Neural progenitor cell (in vitro differentiated cells): ENCODE measurements at regions not wholly inside any gene's neighbourhood (a gene's known extent, or its start where the extent isn't known, plus 50 kb on each side); places are given as distances from the start of the nearest gene placed in this dataset.

Experiments used
- DNase-seq: peaks from one replicate; pipeline ENCODE4 v3.0.0-alpha.2; 2016; ENCODE audit warnings: low spot score
- H2AFZ ChIP-seq: fragments of 200-600 bp; sonication (generic); replicated peaks from 2 replicates; pipeline ENCODE4 v1.6.1; 2016; ENCODE audit warnings: antibody characterized with exemption
- H3F3A ChIP-seq: fragments of 200-600 bp; sonication (generic); 2 replicates; pipeline ENCODE4 v1.6.1; 2016; ENCODE audit warnings: antibody characterized with exemption, low read depth
- H3K27ac ChIP-seq: fragments of 200-600 bp; sonication (generic); 2 replicates; pipeline ENCODE4 v1.5.1; 2016; ENCODE audit warnings: mild to moderate bottlenecking
- H3K27me3 ChIP-seq: fragments of 200-600 bp; sonication (generic); 2 replicates; pipeline ENCODE4 v1.6.1; 2016; ENCODE audit warnings: mild to moderate bottlenecking, moderate library complexity
- H3K36me3 ChIP-seq: fragments of 200-600 bp; sonication (generic); 2 replicates; pipeline ENCODE4 v1.5.1; 2016
- H3K4me1 ChIP-seq: fragments of 200-600 bp; sonication (generic); 2 replicates; pipeline ENCODE4 v1.6.1; 2016; ENCODE audit warnings: mixed run types
- H3K4me2 ChIP-seq: fragments of 200-600 bp; sonication (generic); 2 replicates; pipeline ENCODE4 v1.6.1; 2016
- H3K4me3 ChIP-seq: fragments of 200-600 bp; sonication (generic); 2 replicates; pipeline ENCODE4 v1.5.1; 2016
- H3K79me2 ChIP-seq: fragments of 200-600 bp; sonication (generic); 2 replicates; pipeline ENCODE4 v1.6.1; 2016; ENCODE audit warnings: low read depth
- H3K9ac ChIP-seq: fragments of 200-600 bp; sonication (generic); 2 replicates; pipeline ENCODE4 v1.6.1; 2016
- H3K9me3 ChIP-seq: fragments of 200-600 bp; sonication (generic); 2 replicates; pipeline ENCODE4 v1.5.1; 2016; ENCODE audit warnings: low read depth
- H4K20me1 ChIP-seq: fragments of 200-600 bp; sonication (generic); 2 replicates; pipeline ENCODE4 v1.6.1; 2016; ENCODE audit warnings: low read depth
- H3K27ac Mint-ChIP-seq: 3 replicates; pipeline ENCODE4 v1.8.0; 2021; ENCODE audit warnings: mixed read lengths
- H3K27me3 Mint-ChIP-seq: 2 replicates; pipeline ENCODE4 v1.8.0; 2022; ENCODE audit warnings: low read depth, mild to moderate bottlenecking, inconsistent platforms, moderate library complexity, mixed read lengths; ENCODE audit not compliant: insufficient read depth
- H3K36me3 Mint-ChIP-seq: 3 replicates; pipeline ENCODE4 v1.8.0; 2021; ENCODE audit warnings: mixed read lengths
- H3K4me1 Mint-ChIP-seq: 3 replicates; pipeline ENCODE4 v1.8.0; 2021; ENCODE audit warnings: mixed read lengths
- H3K4me3 Mint-ChIP-seq: 3 replicates; pipeline ENCODE4 v1.8.0; 2021; ENCODE audit warnings: mild to moderate bottlenecking, moderate library complexity, mixed read lengths
- H3K9me3 Mint-ChIP-seq: 3 replicates; pipeline ENCODE4 v1.8.0; 2020; ENCODE audit warnings: mixed read lengths
- EZH2 ChIP-seq: fragments of 200-600 bp; sonication (generic); IDR thresholded peaks from 2 replicates; pipeline ENCODE4 v1.6.1; 2017; ENCODE audit warnings: antibody characterized with exemption, mild to moderate bottlenecking, moderate library complexity
- EZH2phosphoT487 ChIP-seq: fragments of 200-600 bp; sonication (generic); IDR thresholded peaks from 2 replicates; pipeline ENCODE4 v1.6.1; 2017; ENCODE audit warnings: antibody characterized with exemption
- TF ChIP-seq, protein P1 (sequence below): fragments of 200-600 bp; sonication (generic); IDR thresholded peaks from 2 replicates; pipeline ENCODE4 v1.5.1; 2017; ENCODE audit warnings: antibody characterized with exemption, mild to moderate bottlenecking

DNA sequence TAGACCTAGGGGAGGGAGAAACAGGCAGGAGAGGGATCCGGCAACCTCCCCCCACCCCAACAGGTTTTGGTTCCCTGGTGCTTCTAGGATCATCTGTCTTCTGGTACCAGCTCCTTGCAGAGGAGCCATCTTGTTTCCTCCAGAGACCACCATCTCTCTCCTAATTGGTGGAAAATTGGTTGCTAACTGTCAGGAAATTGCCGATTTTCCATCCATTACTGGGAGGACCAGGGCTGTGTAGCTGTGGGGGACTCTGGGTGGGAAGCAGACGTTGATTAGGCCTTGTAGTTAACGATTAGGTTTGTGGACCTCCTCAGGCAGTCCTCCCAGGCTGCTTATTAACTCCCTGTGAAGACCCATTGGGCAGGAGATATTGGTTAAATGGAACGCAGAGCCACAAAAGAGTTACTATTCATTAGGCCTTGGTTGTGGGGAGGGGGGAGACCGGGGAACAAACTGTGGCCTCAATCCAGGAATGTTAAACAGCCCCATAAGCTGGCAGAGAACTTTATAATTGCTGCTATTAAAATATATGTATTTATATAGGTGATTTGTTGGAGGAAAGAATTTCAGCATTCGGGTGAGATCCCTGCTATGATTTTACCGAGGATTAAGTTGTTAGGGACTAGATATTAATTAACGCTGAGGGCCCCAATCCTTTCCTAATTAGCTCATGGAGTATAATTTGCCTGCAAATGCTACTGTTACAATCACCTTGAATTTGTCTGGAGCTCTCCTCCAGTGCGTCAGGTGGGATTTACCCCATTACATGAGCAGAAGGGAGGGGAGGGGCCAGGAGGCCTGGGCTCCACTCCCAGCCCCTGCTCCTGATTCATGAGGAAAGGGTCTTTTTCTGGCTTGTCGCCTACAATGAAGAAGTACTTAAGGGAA is 61.2 kb upstream of the TRABD2B start:
- no peak overlapping the region for H3K4me2 ChIP-seq
- H3K9ac ChIP-seq, result no peak overlapping the region
- H3K36me3 Mint-ChIP-seq, result no peaks in the 10 kb centered on the region
- no peak overlapping the region for H3K4me3 Mint-ChIP-seq
- peaks cover 2% of the 10 kb centered on the region for H3K27me3 Mint-ChIP-seq
- H3K9me3 ChIP-seq, result no peaks in the 10 kb centered on the region
- H3K4me1 Mint-ChIP-seq, result peaks cover 5% of the 10 kb centered on the region
- no peaks in the 10 kb centered on the region for H3K79me2 ChIP-seq
- TF ChIP-seq EZH2 (no peak), EZH2phosphoT487 (no peak)
- TF ChIP-seq, protein P1, sequence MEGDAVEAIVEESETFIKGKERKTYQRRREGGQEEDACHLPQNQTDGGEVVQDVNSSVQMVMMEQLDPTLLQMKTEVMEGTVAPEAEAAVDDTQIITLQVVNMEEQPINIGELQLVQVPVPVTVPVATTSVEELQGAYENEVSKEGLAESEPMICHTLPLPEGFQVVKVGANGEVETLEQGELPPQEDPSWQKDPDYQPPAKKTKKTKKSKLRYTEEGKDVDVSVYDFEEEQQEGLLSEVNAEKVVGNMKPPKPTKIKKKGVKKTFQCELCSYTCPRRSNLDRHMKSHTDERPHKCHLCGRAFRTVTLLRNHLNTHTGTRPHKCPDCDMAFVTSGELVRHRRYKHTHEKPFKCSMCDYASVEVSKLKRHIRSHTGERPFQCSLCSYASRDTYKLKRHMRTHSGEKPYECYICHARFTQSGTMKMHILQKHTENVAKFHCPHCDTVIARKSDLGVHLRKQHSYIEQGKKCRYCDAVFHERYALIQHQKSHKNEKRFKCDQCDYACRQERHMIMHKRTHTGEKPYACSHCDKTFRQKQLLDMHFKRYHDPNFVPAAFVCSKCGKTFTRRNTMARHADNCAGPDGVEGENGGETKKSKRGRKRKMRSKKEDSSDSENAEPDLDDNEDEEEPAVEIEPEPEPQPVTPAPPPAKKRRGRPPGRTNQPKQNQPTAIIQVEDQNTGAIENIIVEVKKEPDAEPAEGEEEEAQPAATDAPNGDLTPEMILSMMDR, result no peak
- H3K4me1 ChIP-seq, result no peaks in the 10 kb centered on the region
- no peak for DNase-seq
- no peaks in the 10 kb centered on the region for H3K9me3 Mint-ChIP-seq
- H4K20me1 ChIP-seq, result no peaks in the 10 kb centered on the region
- no peaks in the 10 kb centered on the region for H3K36me3 ChIP-seq
- no peak overlapping the region for H3K27ac Mint-ChIP-seq
- peaks cover 9% of the 10 kb centered on the region for H3K27me3 ChIP-seq
- H3F3A ChIP-seq, result no peaks in the 10 kb centered on the region
- no peak overlapping the region for H3K27ac ChIP-seq
- no peak overlapping the region for H3K4me3 ChIP-seq
- peak overlapping the region; percentile 6 for H2AFZ ChIP-seq

DNA sequence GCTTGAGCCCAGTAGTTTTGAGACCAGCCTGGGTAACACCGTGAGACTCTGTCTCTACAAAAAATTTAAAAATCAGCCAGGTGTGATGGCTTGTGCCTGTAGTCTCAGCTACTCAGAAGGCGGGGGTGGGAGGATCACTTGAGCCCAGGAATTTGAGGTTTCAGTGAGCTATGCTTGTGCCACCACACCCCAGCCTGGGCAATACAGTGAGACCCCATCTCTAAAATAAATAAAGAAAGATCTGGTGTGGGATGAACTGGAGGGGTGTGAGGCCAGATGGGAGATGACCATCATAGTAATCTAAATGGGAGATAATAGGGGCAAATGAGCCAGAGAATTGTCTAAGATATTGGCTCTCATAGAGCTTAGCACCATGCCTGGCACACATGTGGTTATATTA is 60.1 kb upstream of the TRABD2B start:
- Histone ChIP-seq H3K27me3 (peaks cover 9% of the 10 kb centered on the region), H3K36me3 (no peaks in the 10 kb centered on the region), H3K4me2 (no peak overlapping the region), H4K20me1 (no peaks in the 10 kb centered on the region), H3K79me2 (no peaks in the 10 kb centered on the region), H3K9me3 (no peaks in the 10 kb centered on the region), H3F3A (no peaks in the 10 kb centered on the region), H3K27ac (no peak overlapping the region), H3K9ac (no peak overlapping the region), H3K4me3 (no peak overlapping the region), H3K4me1 (no peaks in the 10 kb centered on the region), H2AFZ (no peak overlapping the region)
- no peaks in the 10 kb centered on the region for H3K36me3 Mint-ChIP-seq
- no peak for DNase-seq
- no peak overlapping the region for H3K4me3 Mint-ChIP-seq
- no peak for TF ChIP-seq EZH2phosphoT487
- TF ChIP-seq, protein P1, result no peak
- no peak for TF ChIP-seq EZH2
- no peaks in the 10 kb centered on the region for H3K9me3 Mint-ChIP-seq
- peaks cover 8% of the 10 kb centered on the region for H3K4me1 Mint-ChIP-seq
- H3K27ac Mint-ChIP-seq, result no peak overlapping the region
- H3K27me3 Mint-ChIP-seq, result peaks cover 2% of the 10 kb centered on the region

DNA sequence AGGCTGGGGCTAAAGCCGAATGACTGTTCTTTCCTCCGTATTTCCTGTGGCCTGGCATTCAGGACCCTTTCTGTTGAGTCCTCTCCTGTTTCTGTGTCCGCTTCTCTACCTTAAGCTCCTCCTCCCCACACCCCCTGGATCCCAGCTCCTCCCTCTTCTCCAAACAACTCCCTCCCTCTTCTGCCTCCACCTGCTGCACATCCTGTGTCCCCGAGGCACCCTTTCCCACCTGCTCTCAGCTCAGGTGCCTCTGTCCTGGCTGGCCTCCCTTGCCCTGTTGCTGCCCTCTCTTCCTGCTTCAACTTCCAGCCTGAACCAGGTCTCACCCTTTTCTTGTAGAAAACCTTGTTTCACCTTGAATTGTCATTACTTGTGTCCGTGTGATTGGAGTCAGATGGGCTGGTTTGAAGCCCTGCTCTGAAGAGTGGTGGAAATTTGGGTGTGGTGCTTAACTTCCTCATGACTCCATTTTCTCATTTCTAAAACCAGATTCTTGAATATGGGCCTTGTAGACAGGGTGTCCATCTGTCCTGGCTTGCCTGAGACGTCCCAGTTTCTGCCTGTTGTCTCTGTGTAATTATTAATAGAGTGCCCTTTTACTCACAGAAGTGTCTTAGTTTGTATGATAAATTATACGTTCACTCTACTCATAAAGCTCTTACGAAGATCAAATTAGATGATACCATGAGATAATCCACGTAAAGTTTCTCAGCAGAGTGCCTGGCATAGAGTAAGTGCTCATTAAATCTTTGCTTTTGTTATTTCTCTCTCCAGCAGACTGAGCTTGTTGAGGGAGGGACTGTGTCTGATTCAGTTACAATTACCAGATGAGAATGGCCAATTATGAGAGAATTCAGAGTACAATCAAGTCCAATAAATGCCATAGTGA is 58.9 kb upstream of the TRABD2B start:
- no peaks in the 10 kb centered on the region for H3K36me3 Mint-ChIP-seq
- Histone ChIP-seq H3K4me1 (no peaks in the 10 kb centered on the region), H3K27me3 (peaks cover 9% of the 10 kb centered on the region), H3K4me2 (no peak overlapping the region), H3K27ac (no peak overlapping the region), H3F3A (no peaks in the 10 kb centered on the region), H3K9me3 (no peaks in the 10 kb centered on the region), H4K20me1 (no peaks in the 10 kb centered on the region), H3K4me3 (no peak overlapping the region), H2AFZ (no peak overlapping the region), H3K9ac (no peak overlapping the region), H3K36me3 (no peaks in the 10 kb centered on the region), H3K79me2 (no peaks in the 10 kb centered on the region)
- TF ChIP-seq EZH2phosphoT487 (no peak), EZH2 (no peak)
- TF ChIP-seq, protein P1, result no peak
- peaks cover 2% of the 10 kb centered on the region for H3K27me3 Mint-ChIP-seq
- H3K4me1 Mint-ChIP-seq, result peaks cover 8% of the 10 kb centered on the region
- no peak for DNase-seq
- no peak overlapping the region for H3K4me3 Mint-ChIP-seq
- no peaks in the 10 kb centered on the region for H3K9me3 Mint-ChIP-seq
- H3K27ac Mint-ChIP-seq, result no peak overlapping the region
